Immature natural killer cell (primary cell): ENCODE measurements at regions not wholly inside any gene's neighbourhood (a gene's known extent, or its start where the extent isn't known, plus 50 kb on each side); places are given as distances from the start of the nearest gene placed in this dataset.

Source experiments
- DNase-seq, 3 donors: peaks; one replicate each; pipeline ENCODE4 v3.0.0; 2022; ENCODE audit warnings: mixed read lengths in 1 of 3
- H3K27ac Mint-ChIP-seq, 6 donors: one replicate each; pipeline ENCODE4 v1.8.0; 2020; ENCODE audit warnings: mixed read lengths in 6 of 6, mild to moderate bottlenecking in 5 of 6, inconsistent platforms in 4 of 6, moderate library complexity in 3 of 6
- H3K27me3 Mint-ChIP-seq, 3 donors: one replicate each; pipeline ENCODE4 v1.8.0; 2020 to 2021; ENCODE audit warnings: low read depth in 3 of 3, mild to moderate bottlenecking in 3 of 3, mixed read lengths in 3 of 3, moderate library complexity in 3 of 3, inconsistent platforms in 1 of 3
- H3K36me3 Mint-ChIP-seq, 3 donors: one replicate each; pipeline ENCODE4 v1.8.0; 2020; ENCODE audit warnings: mixed read lengths in 3 of 3, inconsistent platforms in 2 of 3, mild to moderate bottlenecking in 2 of 3
- H3K4me1 Mint-ChIP-seq, 2 donors: one replicate each; pipeline ENCODE4 v1.8.0; 2020; ENCODE audit warnings: inconsistent platforms in 2 of 2, mild to moderate bottlenecking in 2 of 2, mixed read lengths in 2 of 2, moderate library complexity in 1 of 2
- H3K4me3 Mint-ChIP-seq, 5 donors: one replicate each; pipeline ENCODE4 v1.8.0; 2020; ENCODE audit warnings: mild to moderate bottlenecking in 5 of 5, mixed read lengths in 5 of 5, inconsistent platforms in 3 of 5, moderate library complexity in 3 of 5
- H3K9me3 Mint-ChIP-seq, 6 donors: one replicate each; pipeline ENCODE4 v1.8.0; 2020; ENCODE audit warnings: mild to moderate bottlenecking in 6 of 6, mixed read lengths in 6 of 6, inconsistent platforms in 4 of 6, moderate library complexity in 3 of 6

DNA sequence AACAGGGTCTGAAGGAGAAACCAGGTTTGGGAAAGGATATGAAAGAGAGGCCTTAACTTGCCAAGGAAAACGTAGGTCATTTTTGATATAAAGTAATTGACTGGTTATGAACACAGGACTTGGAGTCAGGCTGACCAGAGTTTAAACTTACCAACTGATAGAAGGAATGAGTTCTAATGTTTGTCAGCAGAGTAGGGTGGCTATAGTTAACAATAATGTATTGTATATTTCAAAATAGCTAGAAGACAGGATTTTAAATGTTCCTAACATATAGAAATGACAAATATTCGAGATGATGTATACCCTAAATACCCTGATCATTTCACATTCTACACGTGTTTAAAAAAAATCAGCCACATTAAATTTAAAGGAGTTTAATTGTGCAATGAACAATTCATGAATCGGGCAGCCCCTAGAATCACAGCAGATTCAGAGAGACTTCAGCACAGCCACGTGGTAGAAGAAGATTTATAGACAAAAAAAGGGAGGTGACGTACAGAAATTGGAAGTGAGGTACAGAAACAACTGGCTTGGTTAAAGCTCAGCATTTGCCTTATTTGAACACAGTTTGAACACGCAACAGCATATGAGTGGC is 52.5 kb upstream of the PLEKHG7 start:
- no peaks in the 10 kb centered on the region for H3K36me3 Mint-ChIP-seq
- no peak for DNase-seq
- no peak overlapping the region for H3K4me3 Mint-ChIP-seq
- H3K27me3 Mint-ChIP-seq, result peaks cover 0 to 6% (median 0%) of the 10 kb centered on the region in 3 donors
- H3K27ac Mint-ChIP-seq, result peak overlapping the region in 5 of 6 donors; percentile 4 to 86 (median 43)
- H3K4me1 Mint-ChIP-seq, result peaks cover 0 to 6% of the 10 kb centered on the region in 2 donors
- H3K9me3 Mint-ChIP-seq, result no peaks in the 10 kb centered on the region

DNA sequence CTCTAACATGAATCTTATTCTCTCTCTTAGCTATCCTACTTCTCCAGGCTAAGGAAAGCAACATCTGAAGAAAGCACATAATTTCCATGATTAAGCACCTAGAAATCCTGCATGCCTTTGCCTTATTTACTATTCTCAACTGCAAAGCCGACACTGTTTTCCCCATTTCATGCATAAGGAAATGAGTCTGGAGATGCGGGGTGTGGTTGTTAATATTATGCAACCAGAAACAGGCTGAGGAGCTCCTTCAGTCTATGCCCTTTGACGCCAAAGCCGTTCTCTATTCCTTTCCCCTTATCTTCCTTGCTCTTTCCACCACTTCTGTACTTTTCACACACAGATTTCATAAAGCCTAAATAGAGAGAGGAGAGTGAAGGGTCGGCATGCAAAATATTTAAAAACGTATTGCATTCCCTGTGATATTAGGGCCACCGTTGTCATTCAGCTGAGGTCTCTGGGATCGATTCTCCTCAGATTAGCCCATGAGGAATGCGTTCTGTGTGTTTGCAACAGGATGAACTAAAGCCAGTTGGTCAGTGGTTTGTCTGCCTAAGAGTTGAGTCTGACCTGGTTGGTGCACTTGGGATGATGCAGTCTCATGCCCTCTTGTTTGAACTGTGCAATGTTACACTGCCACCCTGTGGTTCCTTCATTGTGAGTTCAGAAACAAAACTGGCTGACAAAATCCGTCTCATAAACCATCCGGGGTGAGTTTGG is 53.1 kb upstream of the PLEKHG7 start:
- H3K27ac Mint-ChIP-seq, result peak overlapping the region in 5 of 6 donors; percentile 4 to 86 (median 66)
- no peaks in the 10 kb centered on the region for H3K36me3 Mint-ChIP-seq
- H3K27me3 Mint-ChIP-seq, result peaks cover 0 to 4% (median 0%) of the 10 kb centered on the region in 3 donors
- H3K4me1 Mint-ChIP-seq, result peaks cover 0 to 6% of the 10 kb centered on the region in 2 donors
- no peaks in the 10 kb centered on the region for H3K9me3 Mint-ChIP-seq
- H3K4me3 Mint-ChIP-seq, result no peak overlapping the region
- peak; percentile 64 to 72 (median 67) for DNase-seq

DNA sequence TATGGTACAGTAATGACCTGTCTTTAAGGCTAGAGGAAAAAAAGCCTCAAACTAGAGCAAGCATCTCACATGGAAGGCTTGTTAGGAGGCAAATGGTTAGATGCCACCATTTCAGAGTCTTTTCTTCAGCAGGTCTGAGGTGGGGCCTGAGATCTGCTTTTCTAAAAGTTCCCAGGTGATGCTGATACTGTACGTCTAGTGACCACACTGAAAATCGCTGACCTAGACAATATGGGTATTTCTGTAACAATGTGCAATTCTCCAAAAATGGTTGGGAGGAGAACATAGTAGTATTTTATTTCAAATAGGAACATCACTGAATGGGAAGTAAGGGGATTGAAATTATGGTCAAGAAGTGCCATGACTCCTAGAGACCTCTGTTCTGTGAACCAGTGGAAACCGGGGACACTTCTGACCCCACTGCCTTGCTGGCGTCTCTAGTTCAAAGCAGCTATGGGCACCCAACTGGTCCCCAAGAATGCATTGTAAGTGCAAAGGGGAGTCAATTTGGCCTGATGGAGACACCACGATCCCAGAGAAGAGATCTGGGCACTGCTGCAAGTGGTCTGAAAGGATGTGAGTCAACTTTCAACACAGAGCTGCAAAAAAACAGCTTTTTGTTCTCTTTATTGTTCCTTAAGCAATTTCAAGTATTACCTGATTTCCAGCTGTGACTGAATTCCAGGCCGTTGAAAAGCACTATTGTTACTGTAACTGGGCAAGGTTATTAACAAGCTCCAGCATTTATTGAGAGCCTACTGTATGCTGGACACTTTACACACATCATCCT is 54.4 kb upstream of the PLEKHG7 start:
- H3K9me3 Mint-ChIP-seq, result no peaks in the 10 kb centered on the region
- peaks cover 0 to 6% of the 10 kb centered on the region in 2 donors for H3K4me1 Mint-ChIP-seq
- peaks cover 0 to 4% (median 0%) of the 10 kb centered on the region in 3 donors for H3K27me3 Mint-ChIP-seq
- no peak for DNase-seq
- H3K4me3 Mint-ChIP-seq, result no peak overlapping the region
- H3K36me3 Mint-ChIP-seq, result no peaks in the 10 kb centered on the region
- peak overlapping the region in 4 of 6 donors; percentile 30 to 84 (median 70) for H3K27ac Mint-ChIP-seq

DNA sequence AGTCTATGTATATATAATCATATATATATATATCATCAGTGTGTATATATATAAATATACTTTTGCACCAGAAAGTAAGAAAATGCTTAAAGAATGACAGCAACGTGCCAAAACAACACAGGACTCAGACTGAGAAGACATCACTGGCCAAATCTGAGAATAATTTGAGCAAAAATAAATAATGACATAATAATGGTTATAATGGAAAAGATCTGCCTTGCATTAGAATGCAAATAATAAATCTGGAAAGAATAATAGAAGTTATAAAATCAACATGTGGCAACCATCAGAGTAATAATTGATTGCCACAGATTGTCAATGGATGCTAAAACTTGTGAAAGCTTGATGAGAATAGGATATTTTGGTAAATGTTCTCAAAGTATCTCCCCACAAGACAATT is 61.5 kb upstream of the PLEKHG7 start:
- no peak for DNase-seq
- Mint-ChIP-seq H3K9me3 (peaks cover 0 to 3% (median 0%) of the 10 kb centered on the region in 6 donors), H3K27me3 (peaks cover 0 to 6% (median 0%) of the 10 kb centered on the region in 3 donors), H3K4me3 (no peak overlapping the region), H3K36me3 (no peaks in the 10 kb centered on the region), H3K4me1 (no peaks in the 10 kb centered on the region), H3K27ac (no peak overlapping the region)

DNA sequence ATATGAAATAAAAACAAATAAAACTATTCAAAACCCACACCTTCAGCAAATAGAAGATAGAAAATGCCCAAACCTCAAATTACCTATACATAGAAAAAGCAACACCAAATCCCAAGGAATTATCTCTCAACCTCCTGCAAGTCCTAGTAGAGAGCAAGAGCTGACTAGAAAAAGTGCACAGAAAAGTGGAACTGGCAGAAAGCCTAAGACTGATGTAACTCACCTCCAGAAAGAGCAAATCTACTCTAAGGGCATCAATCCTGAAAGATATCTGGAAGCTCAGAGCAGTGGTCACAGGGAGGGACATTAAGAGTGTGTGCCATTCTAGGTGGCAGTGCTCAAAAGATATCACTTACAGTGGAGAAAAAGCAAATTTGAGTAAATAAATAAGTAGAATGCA is 62.1 kb upstream of the PLEKHG7 start:
- peak overlapping the region in 1 of 6 donors; percentile 4 for H3K27ac Mint-ChIP-seq

DNA sequence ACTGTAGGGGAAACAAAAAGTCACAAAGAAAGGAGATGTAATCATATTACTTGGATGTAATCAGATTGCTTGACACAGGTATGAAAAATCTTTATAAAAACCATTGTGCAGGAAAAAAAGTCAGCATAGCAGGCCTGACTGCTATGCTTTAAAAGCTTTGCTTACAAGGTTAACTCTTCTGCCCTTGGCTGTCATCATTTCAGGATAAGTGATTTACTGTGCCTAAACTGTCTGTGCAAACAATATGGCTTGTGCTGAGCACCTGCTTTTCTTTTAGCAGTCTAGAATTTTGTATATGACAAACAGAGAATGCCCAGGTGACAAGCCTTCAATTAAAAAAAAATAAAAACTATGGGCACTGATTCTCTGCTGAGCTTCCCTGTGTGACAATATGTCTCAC is 63.8 kb upstream of the PLEKHG7 start:
- Mint-ChIP-seq H3K36me3 (no peaks in the 10 kb centered on the region), H3K27me3 (peaks cover 0 to 6% (median 2%) of the 10 kb centered on the region in 3 donors), H3K4me1 (no peaks in the 10 kb centered on the region), H3K9me3 (peaks cover 0 to 3% (median 0%) of the 10 kb centered on the region in 6 donors), H3K27ac (no peak overlapping the region), H3K4me3 (no peak overlapping the region)
- DNase-seq, result no peak

More for the DNA sequence above, 62.1 kb upstream of the PLEKHG7 start:
- H3K36me3 Mint-ChIP-seq, result no peaks in the 10 kb centered on the region
- no peaks in the 10 kb centered on the region for H3K4me1 Mint-ChIP-seq
- DNase-seq, result no peak
- peaks cover 0 to 3% (median 0%) of the 10 kb centered on the region in 6 donors for H3K9me3 Mint-ChIP-seq
- no peak overlapping the region for H3K4me3 Mint-ChIP-seq
- peaks cover 0 to 6% (median 0%) of the 10 kb centered on the region in 3 donors for H3K27me3 Mint-ChIP-seq

DNA sequence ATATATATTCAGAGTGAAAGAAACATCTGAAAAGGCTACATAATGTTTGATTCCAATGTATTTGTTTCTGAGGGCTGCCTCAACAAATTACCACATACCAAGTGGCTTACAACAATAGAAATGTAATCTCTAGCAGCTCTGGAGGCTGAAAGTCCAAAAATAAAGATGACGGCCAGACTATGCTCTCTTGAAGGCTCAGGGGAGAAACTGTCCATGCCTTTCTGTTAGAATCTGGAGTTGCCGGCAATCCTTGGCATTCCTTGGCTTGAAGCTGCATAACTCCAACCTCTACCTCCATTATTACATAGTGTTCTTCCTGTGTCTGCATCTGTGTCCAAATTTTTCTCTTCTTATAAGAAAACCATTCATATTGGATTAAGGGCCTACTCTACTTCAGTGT is 68.1 kb upstream of the PLEKHG7 start:
- Mint-ChIP-seq H3K27me3 (peaks cover 0 to 2% (median 2%) of the 10 kb centered on the region in 3 donors), H3K9me3 (no peaks in the 10 kb centered on the region), H3K27ac (no peak overlapping the region), H3K4me1 (no peaks in the 10 kb centered on the region), H3K4me3 (no peak overlapping the region), H3K36me3 (no peaks in the 10 kb centered on the region)
- no peak for DNase-seq

DNA sequence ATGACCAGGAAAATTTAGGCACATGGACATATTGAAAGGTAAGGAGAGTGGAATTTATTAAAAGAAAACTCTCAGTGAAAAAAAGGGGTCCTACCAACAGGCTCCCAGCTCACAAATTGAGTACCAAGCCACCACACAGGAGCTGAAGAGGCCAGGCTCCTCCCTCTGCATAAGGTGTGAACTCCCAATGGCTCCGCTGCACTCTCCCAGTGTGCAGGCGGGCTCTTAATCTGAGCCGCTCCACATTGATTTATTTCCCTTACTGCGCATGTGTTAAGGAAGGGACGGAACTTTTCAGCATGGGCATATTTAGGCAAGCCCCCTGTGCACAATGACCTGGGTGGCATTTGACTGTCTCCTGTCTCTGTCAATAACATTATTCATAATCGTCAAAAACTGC is 68.6 kb upstream of the PLEKHG7 start:
- Mint-ChIP-seq H3K9me3 (no peaks in the 10 kb centered on the region), H3K36me3 (no peaks in the 10 kb centered on the region), H3K27ac (no peak overlapping the region)

DNA sequence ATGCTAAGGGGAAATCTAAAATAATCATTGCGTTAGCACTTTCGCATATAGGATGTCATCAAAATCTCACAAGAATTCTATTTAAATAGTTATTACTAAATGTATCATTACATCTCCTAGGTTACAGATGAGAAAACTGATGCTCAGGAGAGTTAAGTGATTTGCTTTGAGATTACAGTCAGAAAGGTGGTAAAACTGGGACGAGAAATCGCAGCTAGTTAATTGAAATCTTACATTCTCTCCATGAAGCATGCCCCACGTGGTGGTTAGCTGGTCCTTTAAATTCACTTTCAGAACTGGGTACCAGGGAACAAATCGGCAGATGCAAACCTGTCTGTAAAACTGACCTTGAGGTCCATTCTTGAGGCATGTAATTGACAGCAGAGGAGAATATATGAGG is 71.8 kb upstream of the PLEKHG7 start:
- Mint-ChIP-seq H3K36me3 (no peaks in the 10 kb centered on the region), H3K27ac (no peak overlapping the region), H3K9me3 (no peaks in the 10 kb centered on the region), H3K4me3 (no peak overlapping the region), H3K4me1 (no peaks in the 10 kb centered on the region), H3K27me3 (peaks cover 0 to 2% (median 0%) of the 10 kb centered on the region in 3 donors)
- DNase-seq, result no peak

More for the DNA sequence above, 68.6 kb upstream of the PLEKHG7 start:
- Mint-ChIP-seq H3K4me3 (no peak overlapping the region), H3K27me3 (peaks cover 0 to 2% (median 0%) of the 10 kb centered on the region in 3 donors), H3K4me1 (no peaks in the 10 kb centered on the region)
- DNase-seq, result no peak

DNA sequence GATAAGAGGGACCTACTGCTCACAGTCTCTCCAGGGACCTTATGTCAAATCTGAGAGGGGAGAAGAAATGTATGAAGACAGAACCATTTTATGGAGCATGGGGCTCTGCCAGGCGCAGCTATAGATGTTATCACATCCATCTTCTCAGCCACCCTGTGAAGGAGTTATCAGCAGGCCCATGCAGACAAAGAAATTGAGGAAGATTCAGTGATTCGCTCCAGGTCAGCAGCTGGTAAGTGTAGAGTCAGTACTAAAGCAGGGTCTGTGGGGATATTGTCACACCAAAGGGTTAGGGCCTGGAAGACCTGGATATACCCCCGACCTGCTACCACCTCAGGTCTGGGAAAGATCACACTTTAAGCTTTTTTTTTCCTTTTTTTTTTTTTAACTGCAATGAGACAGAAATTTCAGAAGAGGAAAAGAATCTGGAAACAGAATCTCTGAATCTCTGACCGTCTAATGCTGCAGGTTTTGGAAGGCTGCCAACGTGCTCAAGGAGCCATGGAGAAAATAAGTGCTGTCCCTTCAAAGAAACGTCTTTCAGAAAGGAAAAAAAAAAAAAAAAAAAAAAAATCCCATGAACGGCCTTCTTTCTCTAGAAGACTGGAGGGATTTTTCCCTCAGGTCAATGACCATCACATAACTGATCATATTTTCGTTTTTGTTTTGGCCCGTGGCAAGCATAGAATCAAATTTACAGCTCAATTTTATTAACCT is 73.3 kb upstream of the PLEKHG7 start:
- no peak for DNase-seq
- no peaks in the 10 kb centered on the region for H3K4me1 Mint-ChIP-seq
- no peaks in the 10 kb centered on the region for H3K36me3 Mint-ChIP-seq
- H3K9me3 Mint-ChIP-seq, result no peaks in the 10 kb centered on the region
- no peak overlapping the region for H3K4me3 Mint-ChIP-seq
- no peaks in the 10 kb centered on the region for H3K27me3 Mint-ChIP-seq
- peak overlapping the region in 1 of 6 donors; percentile 12 for H3K27ac Mint-ChIP-seq

DNA sequence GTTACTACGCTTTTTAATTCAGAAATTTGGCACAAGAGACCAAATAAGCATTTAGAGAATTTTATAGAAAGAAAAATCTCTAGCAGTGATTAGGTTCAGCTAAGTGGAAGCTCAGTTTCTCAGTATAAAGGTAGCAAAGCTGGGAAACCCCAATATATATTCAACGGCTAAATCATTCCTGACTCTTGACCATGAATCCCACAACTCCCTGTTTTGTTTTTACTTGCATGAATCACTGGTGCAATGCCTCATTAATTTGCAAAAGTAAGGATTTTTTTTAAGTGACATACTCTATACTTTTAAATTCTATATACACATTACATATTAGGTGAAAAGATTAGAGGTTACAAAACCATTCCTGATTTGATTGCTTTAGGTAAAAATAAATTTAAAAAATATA is 74.3 kb upstream of the PLEKHG7 start:
- H3K36me3 Mint-ChIP-seq, result no peaks in the 10 kb centered on the region
- no peaks in the 10 kb centered on the region for H3K9me3 Mint-ChIP-seq
- no peak overlapping the region for H3K4me3 Mint-ChIP-seq
- H3K27ac Mint-ChIP-seq, result no peak overlapping the region
- no peaks in the 10 kb centered on the region for H3K4me1 Mint-ChIP-seq
- DNase-seq, result no peak
- no peaks in the 10 kb centered on the region for H3K27me3 Mint-ChIP-seq

DNA sequence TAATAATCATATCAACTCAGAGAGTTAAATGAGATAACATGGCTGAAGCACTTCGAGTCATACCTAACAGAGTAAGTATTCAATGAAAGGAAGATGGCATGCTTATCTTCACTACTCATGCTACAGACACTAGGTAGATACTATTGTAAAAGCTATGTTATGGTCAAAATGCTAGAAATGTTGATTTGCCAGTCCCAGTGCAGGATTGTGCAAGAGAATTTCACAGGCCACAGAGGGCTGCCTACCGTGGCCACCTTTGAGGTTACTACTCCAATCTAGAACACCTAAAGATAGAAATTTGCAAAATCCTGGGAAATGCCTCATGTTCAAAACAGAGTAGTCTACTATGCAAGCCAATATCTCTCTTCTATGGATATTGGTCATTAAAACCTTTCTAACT is 75.3 kb upstream of the PLEKHG7 start:
- H3K36me3 Mint-ChIP-seq, result no peaks in the 10 kb centered on the region
- H3K4me1 Mint-ChIP-seq, result no peaks in the 10 kb centered on the region
- DNase-seq, result no peak
- no peaks in the 10 kb centered on the region for H3K9me3 Mint-ChIP-seq
- no peak overlapping the region for H3K4me3 Mint-ChIP-seq
- no peak overlapping the region for H3K27ac Mint-ChIP-seq
- H3K27me3 Mint-ChIP-seq, result no peaks in the 10 kb centered on the region

DNA sequence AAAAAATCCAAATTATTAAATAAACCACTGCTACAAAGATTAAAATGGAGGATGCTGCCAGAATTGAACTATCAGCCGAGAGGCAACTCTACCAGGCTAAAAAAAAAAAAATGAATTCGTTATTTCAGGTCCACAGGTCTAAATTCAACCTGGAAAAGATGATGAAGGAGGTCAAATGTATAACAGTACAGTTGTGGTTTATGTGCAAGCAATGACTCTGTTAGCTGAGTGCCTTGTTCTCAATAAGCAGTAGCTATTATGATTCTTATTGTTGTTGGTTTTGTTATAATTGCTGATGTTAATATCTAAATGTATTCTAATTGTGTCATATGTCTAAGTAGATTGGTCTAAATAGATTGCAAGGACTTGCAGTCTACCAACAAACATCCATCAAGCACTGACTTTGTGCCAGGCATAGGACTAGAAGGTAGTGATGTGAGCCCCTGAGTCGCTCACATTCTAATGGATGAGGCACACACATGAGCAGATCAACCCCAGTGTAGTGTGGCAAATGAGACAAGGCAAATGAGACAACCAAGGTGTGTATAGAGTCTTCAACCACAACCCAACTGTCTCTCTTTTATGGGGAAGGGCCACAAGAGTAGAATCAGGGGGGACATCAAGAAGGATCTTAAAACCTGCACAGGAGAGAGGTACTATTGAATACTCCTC is 77.0 kb upstream of the PLEKHG7 start:
- no peaks in the 10 kb centered on the region for H3K4me1 Mint-ChIP-seq
- peak overlapping the region in 2 of 6 donors; percentile 13 to 49 for H3K27ac Mint-ChIP-seq

More for the DNA sequence above, 77.0 kb upstream of the PLEKHG7 start:
- H3K36me3 Mint-ChIP-seq, result peaks cover 0 to 7% (median 0%) of the 10 kb centered on the region in 3 donors
- DNase-seq, result no peak
- H3K4me3 Mint-ChIP-seq, result no peak overlapping the region
- H3K27me3 Mint-ChIP-seq, result no peaks in the 10 kb centered on the region
- peaks cover 0 to 7% (median 0%) of the 10 kb centered on the region in 6 donors for H3K9me3 Mint-ChIP-seq
